K562 (cell line): ENCODE measurements at regions not wholly inside any gene's neighbourhood (a gene's known extent, or its start where the extent isn't known, plus 50 kb on each side); places are given as distances from the start of the nearest gene placed in this dataset.

Source experiments
- ATAC-seq: fragments of 200-7000 bp; cut with Tn5 transposase; 3 replicates; pipeline ENCODE4 v1.9.1; 2020; ENCODE audit warnings: moderate library complexity
- BruUV-seq: library from RNA; stranded (reverse); fragments of 400-500 nt; replicated peaks from 2 replicates; lab custom pipeline; 2021; lab: Mats Ljungman, UMichigan
- CTCF ChIA-PET: fragments of 300-600 bp; formaldehyde crosslinking; extraction: SDS; loops from one replicate; lab custom pipeline; 2021; ENCODE audit warnings: low intra/inter-chr PET ratio; lab: Yijun Ruan, JAX
- POLR2A ChIA-PET: fragments of 300-600, 350-650 bp; sonication (Branson Sonifier 250); formaldehyde crosslinking; extraction: SDS; loops from one replicate; lab custom pipeline; 2021; ENCODE audit warnings: antibody characterized with exemption, inconsistent platforms; lab: Yijun Ruan, JAX
- DNase-seq, 4 experiments: peaks; one replicate each; pipeline versions ENCODE4 v3.0.0 to v3.0.0-alpha.2; 2011 to 2018; ENCODE audit warnings: low spot score in 3 of 4, mixed read lengths in 3 of 4; ENCODE audit errors: extremely low read depth in 1 of 4
- FAIRE-seq: peaks from 2 replicates; lab custom pipeline; 2011; peaks lifted over from hg19 to GRCh38; lab: Jason Lieb, UNC
- H2AFZ ChIP-seq: 2 replicates; pipeline ENCODE4 v1.6.0; 2011; ENCODE audit warnings: low read depth, low read length, control low read depth, inconsistent platforms
- H3K27ac ChIP-seq: fragments of 200-600 bp; 3 replicates; pipeline ENCODE4 v1.8.0; 2011; ENCODE audit warnings: low read depth, mild to moderate bottlenecking, control low read depth, inconsistent platforms, low read length, moderate library complexity, mixed read lengths; ENCODE audit errors: extremely low read depth
- H3K27me3 ChIP-seq, 2 experiments: fragments of 300-600 bp in 1 of 2; 2 replicates in 1 of 2; 3 replicates in 1 of 2; pipeline versions ENCODE4 v1.6.0 to v1.8.0; 2011; ENCODE audit warnings: inconsistent platforms in 2 of 2, low read length in 2 of 2, mild to moderate bottlenecking in 1 of 2, mixed read lengths in 1 of 2, moderate library complexity in 1 of 2; ENCODE audit not compliant: control insufficient read depth in 2 of 2, insufficient read depth in 2 of 2
- H3K36me3 ChIP-seq: fragments of 300-600 bp; 3 replicates; pipeline ENCODE4 v1.8.0; 2011; ENCODE audit warnings: mild to moderate bottlenecking, low read length, inconsistent platforms; ENCODE audit not compliant: control insufficient read depth, insufficient read depth
- H3K4me1 ChIP-seq, 2 experiments: fragments of 200-600 bp in 1 of 2; replicated peaks in 1 of 2; 2 replicates in 1 of 2; 3 replicates in 1 of 2; pipeline versions ENCODE4 v1.5.1 to v1.8.0; 2011; ENCODE audit warnings: inconsistent platforms in 2 of 2, low read length in 2 of 2, mild to moderate bottlenecking in 1 of 2, mixed read lengths in 1 of 2, moderate library complexity in 1 of 2; ENCODE audit not compliant: control insufficient read depth in 2 of 2, insufficient read depth in 2 of 2
- H3K4me2 ChIP-seq: 2 replicates; pipeline ENCODE4 v1.6.1; 2011; ENCODE audit warnings: low read length, control low read depth, inconsistent platforms, mixed read lengths; ENCODE audit not compliant: insufficient read depth
- H3K4me3 ChIP-seq: fragments of 200-600 bp; sonication (generic), shearing (Covaris generic); 2 replicates; pipeline ENCODE4 v1.5.1; 2016; ENCODE audit warnings: control low read depth, inconsistent platforms
- H3K79me2 ChIP-seq: fragments of 200-600 bp; 3 replicates; pipeline ENCODE4 v1.8.0; 2011; ENCODE audit warnings: low read length, inconsistent platforms; ENCODE audit not compliant: control insufficient read depth, insufficient read depth
- H3K9ac ChIP-seq, 2 experiments: 2 replicates each; pipeline versions ENCODE4 v1.6.0 to v1.6.1; 2011; ENCODE audit warnings: low read depth in 2 of 2, low read length in 2 of 2, control low read depth in 1 of 2, inconsistent platforms in 1 of 2, mild to moderate bottlenecking in 1 of 2, mixed read lengths in 1 of 2; ENCODE audit not compliant: insufficient read depth in 1 of 2
- H3K9me1 ChIP-seq: one replicate; pipeline ENCODE4 v1.6.0; 2011; ENCODE audit warnings: inconsistent platforms, mild to moderate bottlenecking, low read length, moderate library complexity; ENCODE audit not compliant: control insufficient read depth, insufficient read depth
- H3K9me3 ChIP-seq: replicated peaks from 2 replicates; pipeline ENCODE4 v1.5.1; 2011; ENCODE audit warnings: low read depth, low read length, inconsistent platforms; ENCODE audit not compliant: control insufficient read depth, insufficient read depth
- H4K20me1 ChIP-seq: replicated peaks from 2 replicates; pipeline ENCODE4 v1.6.1; 2011; ENCODE audit warnings: low read length, inconsistent platforms, mixed read lengths; ENCODE audit not compliant: control insufficient read depth, insufficient read depth
- ADNP ChIP-seq: fragments of 200-800 bp; sonication (Bioruptor generic); IDR thresholded peaks from 2 replicates; pipeline ENCODE4 v1.6.1; 2016; ENCODE audit warnings: missing genetic modification characterization, missing compliant biosample characterization
- ARID4B ChIP-seq: sonication (generic); formaldehyde crosslinking; IDR thresholded peaks from 2 replicates; pipeline ENCODE4 v1.8.0; 2022; ENCODE audit warnings: mild to moderate bottlenecking, missing genetic modification reagents
- BRD9 ChIP-seq: fragments of 450-650 bp; IDR thresholded peaks from 2 replicates; pipeline ENCODE4 v1.6.1; 2018; ENCODE audit warnings: low read depth; ENCODE audit not compliant: partially characterized antibody
- CGGBP1 ChIP-seq: fragments of 250-450 bp; sonication (Bioruptor Pico); IDR thresholded peaks from 2 replicates; pipeline ENCODE4 v1.9.0; 2021; ENCODE audit warnings: mild to moderate bottlenecking
- ETS1 ChIP-seq: conservative IDR thresholded peaks from 2 replicates; pipeline ENCODE4 v1.6.1; 2011; ENCODE audit warnings: low read depth, mild to moderate bottlenecking, low read length; ENCODE audit not compliant: control insufficient read depth
- GMEB1 ChIP-seq: fragments of 250-450 bp; sonication (Bioruptor Pico); IDR thresholded peaks from 2 replicates; pipeline ENCODE4 v1.4.0; 2020; ENCODE audit warnings: mild to moderate bottlenecking
- MCM7 ChIP-seq, 2 experiments: fragments of 450-650 bp; IDR thresholded peaks; 2 replicates each; pipeline ENCODE4 v1.6.1; 2016 to 2018
- NCOR1 ChIP-seq: fragments of 450-650 bp; IDR thresholded peaks from 2 replicates; pipeline ENCODE4 v1.6.1; 2016; ENCODE audit warnings: mild to moderate bottlenecking, moderate library complexity
- NFRKB ChIP-seq: fragments of 450-650 bp; IDR thresholded peaks from 2 replicates; pipeline ENCODE4 v1.6.1; 2016; ENCODE audit warnings: low read depth
- RFX5 ChIP-seq: IDR thresholded peaks from 2 replicates; pipeline ENCODE4 v1.6.1; 2011; ENCODE audit warnings: low read depth, mild to moderate bottlenecking, improper control_type of control experiment, low read length
- ZBTB8A ChIP-seq: fragments of 450-650 bp; IDR thresholded peaks from 2 replicates; pipeline ENCODE4 v1.6.1; 2018; ENCODE audit warnings: mild to moderate bottlenecking, moderate library complexity; ENCODE audit not compliant: partially characterized antibody
- ZHX1 ChIP-seq: fragments of 150-350 bp; conservative IDR thresholded peaks from 2 replicates; pipeline ENCODE4 v1.6.1; 2014; ENCODE audit warnings: low read length
- WGBS: fragments of 100-300 bp; shearing (Covaris generic); methylation state at CpG from one replicate; pipeline ENCODE4 v1.1.6; 2016; ENCODE audit warnings: low coverage, mixed read lengths; ENCODE audit not compliant: insufficient coverage; ENCODE audit errors: missing lambda C conversion rate; 5-methylcytosine and 5-hydroxymethylcytosine counted together
- in situ Hi-C: fragments of 300-500 bp; cut with MboI; formaldehyde crosslinking; loops from 4 replicates; pipeline ENCODE4 v1.15.0; 2018; ENCODE audit warnings: inconsistent platforms, mixed read lengths
- intact Hi-C: fragments of 100-400 bp; cut with micrococcal nuclease; formaldehyde crosslinking; loops from 2 replicates; pipeline ENCODE4 v1.14.2; 2022

- Histone ChIP-seq H3K27me3 (no peaks in the 10 kb centered on the region), H3K9me1 (no peaks in the 10 kb centered on the region), H3K4me1 (no peaks in the 10 kb centered on the region), H3K4me3 (no peak overlapping the region), H3K79me2 (no peaks in the 10 kb centered on the region), H3K4me2 (no peak overlapping the region), H2AFZ (no peak overlapping the region), H3K9ac (no peak overlapping the region), H3K9me3 (no peaks in the 10 kb centered on the region), H4K20me1 (no peaks in the 10 kb centered on the region), H3K27ac (no peak overlapping the region), H3K36me3 (no peaks in the 10 kb centered on the region)
- no TSS peak for BruUV-seq
- DNase-seq, result no peak
- FAIRE-seq, result no peak
- intact Hi-C loops, result no loop called here
- 0% methylated on average over 3 of the region's 3 CpGs for WGBS
- POLR2A ChIA-PET, result no interaction called here
- CTCF ChIA-PET, result no interaction called here
- no peak for ATAC-seq
- in situ Hi-C loops, result no loop called here
- TF ChIP-seq ARID4B (CRISPR knock-in tag) (no peak), ETS1 (no peak), MCM7 (IDR thresholded peaks at IDR 0.05) (no peak), ZHX1 (no peak), GMEB1 (CRISPR knock-in tag) (no peak), ZBTB8A (no peak), RFX5 (no peak), BRD9 (no peak), NCOR1 (no peak), CGGBP1 (no peak), NFRKB (no peak), ADNP (tag) (no peak)
Measured at GRCh38 chr10:108469940-108470339, 1305.4 kb upstream of the SORCS1 start.
